Spleen (tissue), 7 donors: ENCODE measurements at regions not wholly inside any gene's neighbourhood (a gene's known extent, or its start where the extent isn't known, plus 50 kb on each side); places are given as distances from the start of the nearest gene placed in this dataset.

ENCODE experiments used
- POLR2A ChIP-seq, 3 donors: fragments of 450-650 bp; IDR thresholded peaks; one replicate each; pipeline ENCODE4 v1.5.1; 2017; ENCODE audit warnings: antibody characterized with exemption in 3 of 3, mild to moderate bottlenecking in 1 of 3
- POLR2AphosphoS5 ChIP-seq, 3 donors: sonication (generic); formaldehyde crosslinking; IDR thresholded peaks; one replicate each; pipeline ENCODE4 v1.5.1; 2017; ENCODE audit warnings: antibody characterized with exemption in 3 of 3
- TF ChIP-seq, protein P1 (sequence below), 11 experiments: fragments of 200-600 bp in 7 of 11; fragments of 450-650 bp in 4 of 11; sonication (generic) in 4 of 11; IDR thresholded peaks in 8 of 11; conservative IDR thresholded peaks in 3 of 11; 1 replicate in 7 of 11; 2 replicates in 4 of 11; pipeline versions ENCODE4 v1.4.0 to v1.8.0; 2016 to 2021; ENCODE audit warnings: antibody characterized with exemption in 11 of 11, inconsistent platforms in 4 of 11, mild to moderate bottlenecking in 1 of 11
- donor health status: DM: no; HTN: no; CAD: no; lungs with moderate emphysema.
- donor health status: DM: no; HTN: no; CAD: no.
- donor health status: DM: no; HTN: no; CAD: no.

- TF ChIP-seq, protein P1, sequence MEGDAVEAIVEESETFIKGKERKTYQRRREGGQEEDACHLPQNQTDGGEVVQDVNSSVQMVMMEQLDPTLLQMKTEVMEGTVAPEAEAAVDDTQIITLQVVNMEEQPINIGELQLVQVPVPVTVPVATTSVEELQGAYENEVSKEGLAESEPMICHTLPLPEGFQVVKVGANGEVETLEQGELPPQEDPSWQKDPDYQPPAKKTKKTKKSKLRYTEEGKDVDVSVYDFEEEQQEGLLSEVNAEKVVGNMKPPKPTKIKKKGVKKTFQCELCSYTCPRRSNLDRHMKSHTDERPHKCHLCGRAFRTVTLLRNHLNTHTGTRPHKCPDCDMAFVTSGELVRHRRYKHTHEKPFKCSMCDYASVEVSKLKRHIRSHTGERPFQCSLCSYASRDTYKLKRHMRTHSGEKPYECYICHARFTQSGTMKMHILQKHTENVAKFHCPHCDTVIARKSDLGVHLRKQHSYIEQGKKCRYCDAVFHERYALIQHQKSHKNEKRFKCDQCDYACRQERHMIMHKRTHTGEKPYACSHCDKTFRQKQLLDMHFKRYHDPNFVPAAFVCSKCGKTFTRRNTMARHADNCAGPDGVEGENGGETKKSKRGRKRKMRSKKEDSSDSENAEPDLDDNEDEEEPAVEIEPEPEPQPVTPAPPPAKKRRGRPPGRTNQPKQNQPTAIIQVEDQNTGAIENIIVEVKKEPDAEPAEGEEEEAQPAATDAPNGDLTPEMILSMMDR (IDR thresholded peaks at IDR 0.05 in 8 of 11, conservative IDR thresholded peaks at IDR 0.05 in 3 of 11), result no peak
- no peak for TF ChIP-seq POLR2A (IDR thresholded peaks at IDR 0.05)
- TF ChIP-seq POLR2AphosphoS5 (IDR thresholded peaks at IDR 0.05), result no peak
Measured at GRCh38 chrX:40908026-40908425, 172.7 kb upstream of the MED14 start.
